DND-41 (cell line): ENCODE measurements at regions not wholly inside any gene's neighbourhood (a gene's known extent, or its start where the extent isn't known, plus 50 kb on each side); places are given as distances from the start of the nearest gene placed in this dataset.

ENCODE experiments used
- ATAC-seq: fragments of 200-7000 bp; cut with Tn5 transposase; 3 replicates; pipeline ENCODE4 v1.9.1; 2021; ENCODE audit warnings: low read depth; ENCODE audit not compliant: insufficient read depth
- DNase-seq: peaks from one replicate; pipeline ENCODE4 v3.0.0-alpha.2; 2020
- H2AFZ ChIP-seq: 2 replicates; pipeline ENCODE4 v1.6.0; 2012; ENCODE audit warnings: low read depth, low read length
- H3K27ac ChIP-seq: 2 replicates; pipeline ENCODE4 v1.5.1; 2012; ENCODE audit warnings: low read length, inconsistent platforms
- H3K27me3 ChIP-seq: fragments of 200-600 bp; sonication (generic); 2 replicates; pipeline ENCODE4 v1.6.0; 2012; ENCODE audit warnings: low read length, mild to moderate bottlenecking, inconsistent platforms; ENCODE audit not compliant: insufficient read depth, poor library complexity
- H3K36me3 ChIP-seq: 2 replicates; pipeline ENCODE4 v1.5.1; 2012; ENCODE audit warnings: low read length, inconsistent platforms; ENCODE audit not compliant: insufficient read depth
- H3K4me1 ChIP-seq: 2 replicates; pipeline ENCODE4 v1.5.1; 2012; ENCODE audit warnings: mild to moderate bottlenecking, low read length; ENCODE audit not compliant: insufficient read depth
- H3K4me2 ChIP-seq: 2 replicates; pipeline ENCODE4 v1.6.0; 2012; ENCODE audit warnings: mild to moderate bottlenecking, moderate library complexity, low read length, inconsistent platforms; ENCODE audit not compliant: insufficient read depth
- H3K4me3 ChIP-seq, 2 experiments: fragments of 200-600 bp in 1 of 2; shearing (Covaris generic) in 1 of 2; 2 replicates each; pipeline ENCODE4 v1.5.1; 2012 to 2016; ENCODE audit warnings: inconsistent platforms in 2 of 2, low read length in 2 of 2, mild to moderate bottlenecking in 2 of 2, low read depth in 1 of 2, moderate library complexity in 1 of 2
- H3K79me2 ChIP-seq: 2 replicates; pipeline ENCODE4 v1.6.0; 2012; ENCODE audit warnings: low read length, inconsistent platforms; ENCODE audit not compliant: insufficient read depth
- H3K9ac ChIP-seq: 2 replicates; pipeline ENCODE4 v1.6.0; 2012; ENCODE audit warnings: low read depth, mild to moderate bottlenecking, inconsistent platforms, low read length, moderate library complexity
- H3K9me3 ChIP-seq: 2 replicates; pipeline ENCODE4 v1.5.1; 2012; ENCODE audit warnings: low read length, moderate library complexity, mild to moderate bottlenecking, inconsistent platforms; ENCODE audit not compliant: insufficient read depth, severe bottlenecking
- H4K20me1 ChIP-seq: 2 replicates; pipeline ENCODE4 v1.6.0; 2012; ENCODE audit warnings: low read length; ENCODE audit not compliant: insufficient read depth
- EZH2 ChIP-seq: IDR thresholded peaks from 3 replicates; pipeline ENCODE4 v1.6.1; 2012; ENCODE audit warnings: borderline replicate concordance, low read depth, mild to moderate bottlenecking, moderate library complexity, low read length, inconsistent platforms; ENCODE audit not compliant: severe bottlenecking
- TF ChIP-seq, protein P1 (sequence below): IDR thresholded peaks from 2 replicates; pipeline ENCODE4 v1.5.1; 2012; ENCODE audit warnings: borderline replicate concordance, low read length, moderate library complexity, mild to moderate bottlenecking; ENCODE audit not compliant: poor library complexity, severe bottlenecking; ENCODE audit errors: extremely low read depth

DNA sequence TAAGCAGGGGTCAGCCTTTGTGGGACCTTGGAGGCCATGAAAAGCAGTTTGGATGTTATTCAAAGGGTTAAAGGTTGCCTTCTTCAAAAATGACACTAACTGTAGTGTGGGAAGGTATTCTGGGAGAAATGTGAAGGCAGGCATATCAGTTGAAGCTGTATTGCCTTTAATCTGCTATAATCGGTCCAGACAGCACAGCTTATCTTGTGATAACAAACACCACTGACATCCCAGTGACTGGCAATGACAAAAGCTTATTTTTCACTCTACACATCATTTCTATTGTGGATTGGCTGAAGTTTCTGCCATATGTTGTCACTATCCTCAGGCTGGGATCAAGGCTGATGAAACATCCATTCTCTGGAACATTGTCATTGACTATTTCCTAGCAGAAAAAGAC lies 1149.2 kb downstream of the GRM8 start:
- H3K4me1 ChIP-seq: no peaks in the 10 kb centered on the region
- no peaks in the 10 kb centered on the region for H3K9me3 ChIP-seq
- no peak for ATAC-seq

DNA sequence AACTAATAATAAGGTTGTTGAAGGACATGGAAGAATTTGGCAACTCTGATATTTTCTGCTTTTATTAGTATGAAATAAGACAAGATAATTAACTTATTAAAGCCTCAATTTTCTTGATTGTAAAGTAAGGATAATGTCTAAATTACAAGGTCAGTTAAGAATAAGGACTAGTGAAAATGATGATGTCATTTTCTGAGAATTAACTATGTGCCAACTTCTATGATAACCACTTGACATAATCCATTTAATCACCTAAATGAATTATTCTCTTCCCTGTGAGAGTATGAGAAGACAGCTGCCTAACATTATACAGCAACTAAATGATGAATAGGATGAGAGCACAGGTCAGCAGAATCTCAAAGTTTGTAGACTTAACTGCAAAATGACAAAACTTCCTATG lies 1153.4 kb upstream of the POT1 start:
- Histone ChIP-seq H3K4me3 (no peak overlapping the region), H3K9me3 (no peaks in the 10 kb centered on the region), H3K27me3 (no peaks in the 10 kb centered on the region), H3K27ac (no peak overlapping the region), H3K9ac (no peak overlapping the region), H4K20me1 (no peaks in the 10 kb centered on the region), H3K79me2 (no peaks in the 10 kb centered on the region), H2AFZ (no peak overlapping the region), H3K36me3 (no peaks in the 10 kb centered on the region), H3K4me2 (no peak overlapping the region), H3K4me1 (no peaks in the 10 kb centered on the region)
- TF ChIP-seq, protein P1, sequence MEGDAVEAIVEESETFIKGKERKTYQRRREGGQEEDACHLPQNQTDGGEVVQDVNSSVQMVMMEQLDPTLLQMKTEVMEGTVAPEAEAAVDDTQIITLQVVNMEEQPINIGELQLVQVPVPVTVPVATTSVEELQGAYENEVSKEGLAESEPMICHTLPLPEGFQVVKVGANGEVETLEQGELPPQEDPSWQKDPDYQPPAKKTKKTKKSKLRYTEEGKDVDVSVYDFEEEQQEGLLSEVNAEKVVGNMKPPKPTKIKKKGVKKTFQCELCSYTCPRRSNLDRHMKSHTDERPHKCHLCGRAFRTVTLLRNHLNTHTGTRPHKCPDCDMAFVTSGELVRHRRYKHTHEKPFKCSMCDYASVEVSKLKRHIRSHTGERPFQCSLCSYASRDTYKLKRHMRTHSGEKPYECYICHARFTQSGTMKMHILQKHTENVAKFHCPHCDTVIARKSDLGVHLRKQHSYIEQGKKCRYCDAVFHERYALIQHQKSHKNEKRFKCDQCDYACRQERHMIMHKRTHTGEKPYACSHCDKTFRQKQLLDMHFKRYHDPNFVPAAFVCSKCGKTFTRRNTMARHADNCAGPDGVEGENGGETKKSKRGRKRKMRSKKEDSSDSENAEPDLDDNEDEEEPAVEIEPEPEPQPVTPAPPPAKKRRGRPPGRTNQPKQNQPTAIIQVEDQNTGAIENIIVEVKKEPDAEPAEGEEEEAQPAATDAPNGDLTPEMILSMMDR: no peak
- TF ChIP-seq EZH2: no peak
- ATAC-seq: no peak
- no peak for DNase-seq

More for the DNA sequence above, 1149.2 kb downstream of the GRM8 start:
- Histone ChIP-seq H3K79me2 (no peaks in the 10 kb centered on the region), H3K27ac (no peak overlapping the region), H3K4me3 (no peak overlapping the region), H3K27me3 (no peaks in the 10 kb centered on the region), H3K4me2 (no peak overlapping the region), H4K20me1 (no peaks in the 10 kb centered on the region), H3K36me3 (no peaks in the 10 kb centered on the region), H2AFZ (no peak overlapping the region), H3K9ac (no peak overlapping the region)
- TF ChIP-seq, protein P1: no peak
- no peak for TF ChIP-seq EZH2
- DNase-seq: no peak

DNA sequence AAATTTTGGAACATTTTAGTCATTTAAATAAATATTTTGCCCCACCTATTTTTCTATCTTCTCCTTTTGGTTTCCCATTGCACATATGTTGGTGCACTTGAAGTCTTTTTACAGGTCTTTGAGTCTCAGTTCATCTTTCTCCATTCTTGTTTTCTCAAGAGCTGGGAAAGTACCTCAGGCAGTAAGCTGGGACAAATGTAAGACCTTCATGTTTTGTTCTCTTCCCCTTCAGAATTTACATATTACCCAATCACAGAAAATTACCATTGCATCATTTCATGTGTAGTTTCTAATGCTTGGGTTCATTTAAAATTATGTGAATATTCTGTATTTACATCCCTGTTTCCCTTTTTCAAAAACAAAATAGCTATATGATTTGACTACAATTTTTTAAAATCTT lies 1150.0 kb upstream of the POT1 start:
- no peak for DNase-seq
- H3K27me3 ChIP-seq: no peaks in the 10 kb centered on the region

DNA sequence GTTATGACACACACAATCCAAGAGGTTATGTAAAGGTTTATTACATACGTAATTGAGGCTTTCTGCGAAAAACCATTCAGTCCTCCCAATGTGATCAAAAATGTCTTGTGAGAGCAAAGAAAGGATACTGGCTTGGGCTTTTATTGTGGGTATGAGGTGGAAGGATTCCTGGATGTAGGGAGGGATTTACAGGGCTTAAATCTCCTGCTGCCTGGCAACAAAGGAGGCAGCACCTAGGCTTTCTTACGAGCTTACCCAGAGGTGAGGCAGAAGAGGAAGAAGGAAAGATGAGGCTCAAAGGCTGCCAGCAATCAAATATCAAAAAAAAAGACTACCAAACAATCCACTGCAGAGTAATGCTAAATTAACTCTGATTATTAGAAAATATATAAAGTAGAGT lies 1149.5 kb upstream of the POT1 start:
- no peaks in the 10 kb centered on the region for H3K9me3 ChIP-seq
- TF ChIP-seq EZH2: no peak
- ATAC-seq (no peak), DNase-seq (no peak)
- no peak overlapping the region for H2AFZ ChIP-seq
- H3K27me3 ChIP-seq: no peaks in the 10 kb centered on the region
- H3K27ac ChIP-seq: no peak overlapping the region
- no peak overlapping the region for H3K4me3 ChIP-seq
- H3K4me2 ChIP-seq: no peak overlapping the region
- H3K4me1 ChIP-seq: no peaks in the 10 kb centered on the region
- H3K79me2 ChIP-seq: no peaks in the 10 kb centered on the region
- no peaks in the 10 kb centered on the region for H4K20me1 ChIP-seq
- H3K36me3 ChIP-seq: no peaks in the 10 kb centered on the region
- H3K9ac ChIP-seq: no peak overlapping the region

More for the DNA sequence above, 1150.0 kb upstream of the POT1 start:
- no peaks in the 10 kb centered on the region for H3K4me1 ChIP-seq
- no peak overlapping the region for H3K27ac ChIP-seq
- TF ChIP-seq, protein P1: no peak
- H2AFZ ChIP-seq: no peak overlapping the region
- no peak overlapping the region for H3K9ac ChIP-seq
- no peaks in the 10 kb centered on the region for H4K20me1 ChIP-seq
- no peaks in the 10 kb centered on the region for H3K79me2 ChIP-seq
- no peak overlapping the region for H3K4me2 ChIP-seq
- no peak for ATAC-seq
- H3K4me3 ChIP-seq: no peak overlapping the region
- H3K36me3 ChIP-seq: no peaks in the 10 kb centered on the region
- no peaks in the 10 kb centered on the region for H3K9me3 ChIP-seq
